ENCODE measurements at regions not wholly inside any gene's neighbourhood (a gene's known extent, or its start where the extent isn't known, plus 50 kb on each side); places are given as distances from the start of the nearest gene placed in this dataset.
"Not testable (repeated sequence)": the region's sequence is repeated elsewhere in the genome, so short reads cannot be mapped to it uniquely, and the experiment has no call there.

DNA sequence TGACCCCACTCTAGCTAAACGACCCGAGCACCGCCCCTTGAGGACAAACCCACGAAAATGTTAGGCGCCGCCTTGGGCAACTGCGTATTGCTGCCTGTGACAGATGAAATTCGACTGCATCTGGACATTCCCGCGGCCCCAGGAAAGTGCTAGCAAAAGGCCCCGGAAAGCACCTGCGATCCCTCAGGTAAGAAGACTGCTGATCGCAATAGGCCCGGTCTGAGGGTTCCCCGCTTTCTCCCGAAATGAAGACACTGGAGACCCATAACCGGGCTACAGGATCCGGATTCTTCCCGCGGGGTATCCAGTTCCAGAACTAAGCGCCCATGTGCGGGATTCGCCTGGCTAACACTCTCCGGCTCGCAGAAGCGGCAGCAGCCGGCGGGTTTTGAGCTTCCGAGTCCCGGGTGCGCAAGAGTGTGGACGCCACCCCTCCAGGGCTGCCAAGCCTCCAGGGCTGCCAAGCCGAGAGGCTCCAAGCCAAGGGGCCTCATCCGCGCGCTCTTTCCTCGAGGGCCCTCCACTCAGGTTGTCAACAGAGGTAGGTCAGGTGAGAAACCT lies 157.9 kb upstream of the NBPF11 start:
- no peak for DNase-seq

GRCh38 chr1:148308832-148309458 lies 156.9 kb upstream of the NBPF11 start:
- no peak for DNase-seq

GRCh38 chr1:148307583-148308185 lies 155.6 kb upstream of the NBPF11 start:
- no peak for DNase-seq

DNA sequence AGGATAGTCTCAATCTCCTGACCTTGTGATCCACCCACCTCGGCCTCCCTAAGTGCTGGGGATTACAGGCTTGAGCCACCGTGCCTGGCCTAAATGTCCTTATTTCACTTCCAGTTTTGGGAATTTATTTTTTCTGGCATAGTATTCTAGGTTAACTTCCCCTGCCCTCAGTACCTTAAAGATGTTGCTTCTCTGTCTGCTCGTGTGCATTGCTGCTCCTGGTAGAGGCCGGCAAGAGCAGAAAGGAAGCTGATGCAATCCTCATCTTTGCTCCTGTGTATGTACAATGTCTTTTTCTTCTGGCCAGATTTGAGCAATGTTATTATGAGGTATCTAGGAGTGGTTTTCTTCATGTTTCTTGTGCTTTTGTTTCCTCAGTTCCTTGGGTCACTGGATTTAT lies 152.9 kb upstream of the NBPF11 start:
- DNase-seq, result not testable (repeated sequence)

DNA sequence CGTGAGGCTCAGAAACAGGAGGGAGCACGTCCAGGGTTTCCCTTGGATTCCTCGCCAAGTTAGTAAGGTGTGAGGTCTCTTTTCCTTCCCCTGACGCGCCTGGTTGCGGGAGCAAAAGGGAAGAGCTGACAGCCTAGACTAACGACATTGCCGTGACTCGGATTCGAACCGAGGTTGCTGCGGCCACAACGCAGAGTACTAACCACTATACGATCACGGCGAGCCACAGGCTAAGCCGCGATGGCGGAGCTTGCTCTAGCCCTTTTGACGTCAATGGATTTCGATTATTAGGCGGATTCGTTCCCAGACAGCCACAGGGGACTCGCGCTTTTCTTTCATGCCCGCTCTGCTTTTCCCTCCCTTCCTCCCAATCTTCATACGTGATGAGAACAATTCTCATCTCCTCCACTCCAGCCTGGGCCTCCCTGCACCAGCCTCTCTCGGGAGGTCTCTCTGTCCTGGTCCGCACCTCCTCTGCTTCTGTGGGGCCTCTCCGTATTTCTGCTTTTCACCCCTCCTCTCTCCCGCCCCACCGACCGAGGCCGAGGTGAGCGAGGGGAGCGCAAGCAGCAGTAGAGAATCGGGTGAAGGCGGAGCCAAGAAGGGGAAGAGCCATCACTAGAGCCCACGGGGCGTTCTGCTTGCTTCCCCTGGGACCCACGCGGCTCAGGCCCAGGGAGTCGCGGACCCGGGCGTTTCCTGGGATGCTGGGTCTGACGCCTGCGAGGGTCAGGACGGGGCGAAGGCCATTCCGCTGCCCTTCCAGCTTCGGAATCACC lies 150.7 kb upstream of the NBPF11 start:
- not testable (repeated sequence) for DNase-seq

DNA sequence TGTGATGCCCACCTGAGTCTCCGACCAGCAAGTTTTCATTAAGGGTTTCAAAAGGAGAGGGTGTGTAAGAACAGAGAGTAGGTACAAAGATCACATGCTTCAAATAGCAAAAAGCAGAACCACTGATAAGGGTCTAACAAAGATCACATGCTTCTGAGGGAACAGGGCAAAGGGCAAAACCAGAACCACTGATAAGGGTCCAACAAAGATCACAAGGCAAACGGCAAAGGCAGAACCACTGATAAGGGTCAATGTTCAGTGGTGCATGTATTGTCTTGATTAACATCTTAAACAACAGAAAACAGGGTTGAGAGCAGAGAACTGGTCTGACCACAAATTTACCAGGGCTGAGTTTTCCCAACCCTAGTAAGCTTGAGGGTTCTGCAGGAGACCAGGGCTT lies 145.8 kb upstream of the NBPF11 start:
- DNase-seq, result not testable (repeated sequence)

- DNase-seq, result no peak
These were observed 144.4 kb upstream of the NBPF11 start for GRCh38 chr1:148296511-148296910.

DNA sequence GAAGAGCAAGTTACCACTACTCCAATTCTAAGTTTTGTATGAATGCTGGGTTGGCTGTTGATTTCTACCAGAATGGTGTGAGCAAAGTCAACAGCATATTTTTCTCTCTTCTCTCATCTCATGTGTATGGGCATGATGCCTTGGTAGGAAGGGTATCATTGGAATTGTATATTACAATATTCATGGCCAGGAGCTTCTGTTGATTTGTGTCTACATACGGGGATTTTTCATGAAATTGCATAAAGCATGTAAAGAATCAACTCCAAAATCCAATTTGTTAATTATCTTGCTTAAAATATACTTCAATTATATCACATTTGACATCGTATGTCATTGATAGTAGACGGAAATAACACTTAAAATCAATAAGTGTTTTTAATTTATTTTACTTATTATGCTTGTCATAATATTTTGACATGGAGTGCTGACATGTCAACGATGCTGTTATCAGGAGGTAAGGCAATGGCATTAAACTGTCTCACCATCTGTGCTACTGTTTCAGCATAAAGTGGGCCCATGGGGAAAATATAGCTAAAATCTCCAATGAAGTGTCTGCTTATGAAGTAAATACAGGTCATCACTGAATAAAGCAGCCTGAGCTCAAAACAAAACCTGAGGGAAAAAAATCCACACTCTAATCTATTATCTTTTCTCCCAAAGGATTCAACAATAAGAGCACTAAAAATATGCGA lies 142.2 kb upstream of the NBPF11 start:
- DNase-seq, result no peak

DNA sequence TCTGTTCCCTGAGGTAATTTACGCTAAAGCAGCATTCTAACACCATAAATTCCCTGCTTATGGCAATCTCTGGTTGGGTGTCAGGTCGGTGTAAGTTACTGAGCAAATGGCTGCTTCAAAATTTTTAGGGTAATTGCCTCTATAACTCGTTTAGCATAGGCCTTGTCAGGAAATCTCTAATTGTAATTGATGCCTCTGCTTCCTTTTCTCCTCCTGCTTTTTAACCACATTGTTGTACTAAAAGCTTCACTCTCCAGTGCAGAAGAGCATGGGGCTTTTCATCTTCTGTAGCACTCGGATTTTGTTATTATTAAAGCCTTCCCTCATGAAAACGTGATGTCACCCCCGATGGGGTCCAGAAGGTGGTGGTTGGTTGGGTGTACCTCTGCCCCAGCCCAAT lies 141.6 kb upstream of the NBPF11 start:
- DNase-seq, result no peak

DNA sequence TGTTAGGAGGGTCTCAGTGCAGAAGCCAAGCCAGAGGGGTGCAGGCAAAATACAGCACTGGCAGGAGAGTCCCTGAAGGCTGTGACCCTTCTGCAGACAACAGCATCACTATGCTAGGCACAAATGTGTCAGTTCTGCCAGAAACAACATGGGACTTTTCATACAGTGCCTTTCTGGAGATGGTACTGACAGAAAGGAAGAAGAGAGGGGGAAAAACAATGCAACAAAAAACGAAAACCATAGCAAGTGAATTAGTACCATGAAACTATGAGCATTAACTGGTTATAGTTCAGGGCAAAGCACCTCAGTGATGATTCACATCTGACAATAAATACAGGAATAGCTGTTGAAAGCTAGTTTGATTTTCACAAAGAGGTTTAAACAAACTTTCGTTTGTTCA lies 140.8 kb upstream of the NBPF11 start:
- DNase-seq, result no peak

DNA sequence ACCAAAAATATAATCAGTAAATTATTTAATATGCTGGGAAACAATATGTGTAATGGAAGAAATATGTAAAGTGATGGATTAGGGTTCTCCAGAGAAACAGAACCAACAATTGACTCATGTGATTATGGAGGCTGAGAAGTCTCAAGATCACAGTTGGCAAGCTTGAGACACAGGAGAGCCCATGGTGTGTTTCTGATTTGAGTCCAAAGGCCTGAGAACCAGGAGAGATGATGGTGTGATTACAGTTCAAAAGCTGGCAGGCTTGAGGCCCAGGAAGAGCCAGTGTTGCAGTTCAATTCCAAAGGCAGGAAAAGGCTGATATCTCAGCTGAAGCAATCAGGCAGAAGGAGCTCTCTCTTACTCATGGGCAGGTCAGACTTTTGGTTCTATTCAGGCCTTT lies 138.8 kb upstream of the NBPF11 start:
- DNase-seq, result no peak

DNA sequence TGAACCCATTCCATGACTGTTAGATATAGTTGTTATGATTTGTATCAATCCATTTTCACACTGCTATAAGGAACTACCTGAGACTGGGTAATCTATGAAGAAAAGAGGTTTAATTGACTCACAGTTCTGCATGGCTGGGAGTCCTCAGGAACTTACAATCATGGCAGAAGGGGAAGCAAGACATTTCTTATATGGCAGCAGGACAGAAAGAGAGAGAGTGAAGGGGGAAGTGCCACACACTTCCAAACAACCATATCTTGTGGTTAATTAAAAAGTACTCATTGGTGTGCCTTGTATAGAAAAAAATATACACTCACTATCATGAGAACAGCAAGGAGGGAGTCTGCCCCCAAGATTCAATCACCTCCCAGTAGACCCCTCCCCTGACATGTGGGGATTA lies 137.6 kb upstream of the NBPF11 start:
- no peak for DNase-seq

DNA sequence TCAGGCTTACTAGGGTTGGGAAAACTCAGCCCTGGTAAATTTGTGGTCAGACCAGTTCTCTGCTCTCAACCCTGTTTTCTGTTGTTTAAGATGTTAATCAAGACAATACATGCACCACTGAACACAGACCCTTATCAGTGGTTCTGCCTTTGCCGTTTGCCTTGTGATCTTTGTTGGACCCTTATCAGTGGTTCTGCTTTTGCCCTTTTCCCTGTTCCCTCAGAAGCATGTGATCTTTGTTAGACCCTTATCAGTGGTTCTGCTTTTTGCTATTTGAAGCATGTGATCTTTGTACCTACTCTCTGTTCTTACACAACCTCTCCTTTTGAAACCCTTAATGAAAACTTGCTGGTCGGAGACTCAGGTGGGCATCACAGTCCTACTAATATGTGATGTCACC lies 133.9 kb upstream of the NBPF11 start:
- not testable (repeated sequence) for DNase-seq

- DNase-seq, result not testable (repeated sequence)
These were observed 128.9 kb upstream of the NBPF11 start for GRCh38 chr1:148280831-148281572.

- not testable (repeated sequence) for DNase-seq
These were observed 127.0 kb upstream of the NBPF11 start for GRCh38 chr1:148279002-148279542.

GRCh38 chr1:148277865-148278279 lies 125.8 kb upstream of the NBPF11 start:
- DNase-seq, result not testable (repeated sequence)

GRCh38 chr1:148267066-148267465 lies 115.0 kb upstream of the NBPF11 start:
- not testable (repeated sequence) for DNase-seq

- DNase-seq, result no peak
These were observed 112.5 kb upstream of the NBPF11 start for GRCh38 chr1:148264374-148265276.

DNA sequence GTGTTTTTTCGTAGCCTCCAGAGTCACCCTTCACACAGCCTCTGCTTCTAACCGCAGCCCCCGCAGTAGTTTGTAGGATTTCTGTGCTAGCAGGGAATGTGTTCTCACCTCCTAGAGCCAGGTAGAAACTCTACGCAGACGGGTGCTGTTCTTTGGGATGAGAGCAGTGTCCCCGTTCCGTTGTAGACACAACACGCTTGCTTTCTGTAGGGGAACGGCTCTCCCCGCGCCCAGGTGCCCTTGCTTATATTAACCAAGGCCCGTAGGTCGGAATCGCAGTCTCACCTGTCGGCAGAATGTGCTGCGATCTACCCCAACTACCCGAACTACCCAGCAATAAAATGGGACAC lies 111.8 kb upstream of the NBPF11 start:
- DNase-seq, result no peak

DNA sequence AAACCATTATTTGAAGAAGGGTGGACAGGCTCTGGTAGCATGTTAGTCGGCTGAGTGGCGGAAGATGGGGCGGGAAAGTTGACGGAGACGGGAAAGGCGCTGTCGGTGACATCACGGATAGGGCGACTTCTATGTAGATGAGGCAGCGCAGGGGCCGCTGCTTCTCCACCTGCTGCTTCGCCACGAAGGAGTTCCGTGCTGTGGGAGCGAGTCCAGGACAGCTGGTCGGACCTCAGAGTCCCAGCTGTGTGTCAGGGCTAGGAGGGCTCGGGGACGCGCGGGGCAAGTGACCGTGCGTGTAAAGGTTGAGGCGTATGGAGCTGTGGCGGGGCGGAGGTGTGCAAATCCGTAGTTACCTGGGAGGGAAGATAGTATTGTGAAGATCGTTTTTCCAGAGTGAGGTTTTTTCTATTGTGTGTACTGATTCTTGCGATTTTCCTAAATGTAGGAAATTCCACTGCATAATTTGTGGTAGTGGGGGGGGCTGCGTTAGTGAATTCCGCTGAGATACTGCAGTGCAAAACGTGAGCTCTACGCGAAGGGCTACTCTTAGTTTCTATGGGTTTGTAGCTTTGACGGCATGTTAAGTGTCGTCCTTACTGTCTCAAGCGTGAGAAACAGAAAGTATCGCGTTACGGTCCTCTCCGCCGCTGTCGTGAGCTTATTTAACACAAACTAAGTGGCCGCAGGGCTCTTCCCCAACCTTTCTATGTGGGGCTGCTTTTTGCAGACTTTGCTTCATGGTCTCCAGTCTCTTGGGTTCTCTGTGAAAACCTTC lies 111.2 kb upstream of the NBPF11 start:
- DNase-seq, result peak; percentile 72

Data from DMS 273 treated with DMSO at 0.1 percent for 48 hours (cell line).